Activated T-cell treated with anti-CD3 and anti-CD28 coated beads for 24 hours (primary cell): ENCODE measurements at regions not wholly inside any gene's neighbourhood (a gene's known extent, or its start where the extent isn't known, plus 50 kb on each side); places are given as distances from the start of the nearest gene placed in this dataset.

Source experiments
- DNase-seq: peaks from one replicate; pipeline ENCODE4 v3.0.0-alpha.2; 2020; ENCODE audit warnings: low read depth

GRCh38 chr2:67660015-67660602 lies 263.0 kb downstream of the ETAA1 start:
- no peak for DNase-seq

GRCh38 chr2:67660871-67661270 lies 263.7 kb downstream of the ETAA1 start:
- no peak for DNase-seq

- no peak for DNase-seq
These were observed 265.1 kb downstream of the ETAA1 start for GRCh38 chr2:67662222-67662621.

GRCh38 chr2:67663776-67664175 lies 266.6 kb downstream of the ETAA1 start:
- DNase-seq, result no peak

GRCh38 chr2:67666386-67667053 lies 269.4 kb downstream of the ETAA1 start:
- DNase-seq, result no peak

- no peak for DNase-seq
These were observed 270.1 kb downstream of the ETAA1 start for GRCh38 chr2:67667054-67667908.

GRCh38 chr2:67668538-67668937 lies 271.4 kb downstream of the ETAA1 start:
- DNase-seq, result no peak

GRCh38 chr2:67669168-67669567 lies 272.0 kb downstream of the ETAA1 start:
- DNase-seq, result no peak

- no peak for DNase-seq
These were observed 272.6 kb downstream of the ETAA1 start for GRCh38 chr2:67669766-67670165.

- no peak for DNase-seq
These were observed 273.6 kb downstream of the ETAA1 start for GRCh38 chr2:67670747-67671183.

GRCh38 chr2:67671464-67672450 lies 274.6 kb downstream of the ETAA1 start:
- DNase-seq, result no peak

- DNase-seq, result no peak
These were observed 277.5 kb downstream of the ETAA1 start for GRCh38 chr2:67674668-67675067.

- no peak for DNase-seq
These were observed 287.9 kb downstream of the ETAA1 start for GRCh38 chr2:67684991-67685390.

- no peak for DNase-seq
These were observed 289.1 kb downstream of the ETAA1 start for GRCh38 chr2:67686254-67686653.

- DNase-seq, result no peak
These were observed 292.1 kb downstream of the ETAA1 start for GRCh38 chr2:67689186-67689585.

- no peak for DNase-seq
These were observed 292.5 kb downstream of the ETAA1 start for GRCh38 chr2:67689651-67690050.

GRCh38 chr2:67694445-67694844 lies 297.3 kb downstream of the ETAA1 start:
- no peak for DNase-seq

GRCh38 chr2:67701011-67701410 lies 303.9 kb downstream of the ETAA1 start:
- no peak for DNase-seq

- no peak for DNase-seq
These were observed 305.2 kb downstream of the ETAA1 start for GRCh38 chr2:67702284-67702683.

- DNase-seq, result no peak
These were observed 305.8 kb downstream of the ETAA1 start for GRCh38 chr2:67702937-67703336.

- no peak for DNase-seq
These were observed 308.9 kb downstream of the ETAA1 start for GRCh38 chr2:67706082-67706481.

- no peak for DNase-seq
These were observed 310.8 kb downstream of the ETAA1 start for GRCh38 chr2:67707896-67708295.
